ENCODE measurements at regions not wholly inside any gene's neighbourhood (a gene's known extent, or its start where the extent isn't known, plus 50 kb on each side); places are given as distances from the start of the nearest gene placed in this dataset.

- no peak overlapping the region for H3K27ac ChIP-seq
Measured at GRCh38 chr2:216279031-216279430, 93.3 kb downstream of the MARCHF4 start.

GRCh38 chr2:216275890-216276289 lies 96.4 kb downstream of the MARCHF4 start:
- DNase-seq, result no peak
- Histone ChIP-seq H3K36me3 (no peaks in the 10 kb centered on the region), H3K9me3 (replicated peaks) (no peaks in the 10 kb centered on the region), H3K4me1 (no peaks in the 10 kb centered on the region), H3K4me3 (no peak overlapping the region), H3K27me3 (no peaks in the 10 kb centered on the region; the same call in 1 of the 2 replicates), H3K27ac (no peak overlapping the region)

More at GRCh38 chr2:216279031-216279430, 93.3 kb downstream of the MARCHF4 start:
- Histone ChIP-seq H3K36me3 (no peaks in the 10 kb centered on the region), H3K9me3 (replicated peaks) (no peaks in the 10 kb centered on the region), H3K4me3 (no peak overlapping the region), H3K4me1 (peaks cover 2% of the 10 kb centered on the region; the same call in 1 of the 2 replicates), H3K27me3 (no peaks in the 10 kb centered on the region)
- DNase-seq, result no peak

GRCh38 chr2:216274194-216274840 lies 98.0 kb downstream of the MARCHF4 start:
- H3K4me3 ChIP-seq, result no peak overlapping the region
- DNase-seq, result no peak
- no peaks in the 10 kb centered on the region for H3K9me3 ChIP-seq (replicated peaks)
- H3K27me3 ChIP-seq, result no peaks in the 10 kb centered on the region; the same call in 1 of the 2 replicates
- H3K4me1 ChIP-seq, result no peaks in the 10 kb centered on the region
- H3K27ac ChIP-seq, result no peak overlapping the region
- H3K36me3 ChIP-seq, result no peaks in the 10 kb centered on the region

- H3K27me3 ChIP-seq, result no peaks in the 10 kb centered on the region
- no peak for DNase-seq
- no peaks in the 10 kb centered on the region for H3K9me3 ChIP-seq (replicated peaks)
- H3K36me3 ChIP-seq, result no peaks in the 10 kb centered on the region
- H3K4me1 ChIP-seq, result no peaks in the 10 kb centered on the region
- no peak overlapping the region for H3K27ac ChIP-seq
- no peak overlapping the region for H3K4me3 ChIP-seq
Measured at GRCh38 chr2:216261042-216261537, 111.2 kb downstream of the MARCHF4 start.

- no peak overlapping the region for H3K4me3 ChIP-seq
- H3K9me3 ChIP-seq (replicated peaks), result no peaks in the 10 kb centered on the region
- no peak for DNase-seq
- H3K27me3 ChIP-seq, result no peaks in the 10 kb centered on the region
- no peak overlapping the region for H3K27ac ChIP-seq
- H3K4me1 ChIP-seq, result no peaks in the 10 kb centered on the region
- no peaks in the 10 kb centered on the region for H3K36me3 ChIP-seq
Measured at GRCh38 chr2:216260629-216261028, 111.7 kb downstream of the MARCHF4 start.

- no peak overlapping the region for H3K27ac ChIP-seq
- no peaks in the 10 kb centered on the region for H3K36me3 ChIP-seq
- DNase-seq, result no peak
- no peaks in the 10 kb centered on the region for H3K9me3 ChIP-seq (replicated peaks)
- H3K4me3 ChIP-seq, result no peak overlapping the region
- H3K27me3 ChIP-seq, result no peaks in the 10 kb centered on the region; the same call in 1 of the 2 replicates
- H3K4me1 ChIP-seq, result no peaks in the 10 kb centered on the region
Measured at GRCh38 chr2:216259081-216259480, 113.2 kb downstream of the MARCHF4 start.

- no peaks in the 10 kb centered on the region for H3K4me1 ChIP-seq
- no peaks in the 10 kb centered on the region; the same call in 1 of the 2 replicates for H3K27me3 ChIP-seq
- no peaks in the 10 kb centered on the region for H3K36me3 ChIP-seq
- no peak for DNase-seq
- H3K27ac ChIP-seq, result no peak overlapping the region
- H3K9me3 ChIP-seq (replicated peaks), result no peaks in the 10 kb centered on the region
- H3K4me3 ChIP-seq, result no peak overlapping the region
Measured at GRCh38 chr2:216257089-216257488, 115.2 kb downstream of the MARCHF4 start.
